ENCODE measurements at regions not wholly inside any gene's neighbourhood (a gene's known extent, or its start where the extent isn't known, plus 50 kb on each side); places are given as distances from the start of the nearest gene placed in this dataset.

DNA sequence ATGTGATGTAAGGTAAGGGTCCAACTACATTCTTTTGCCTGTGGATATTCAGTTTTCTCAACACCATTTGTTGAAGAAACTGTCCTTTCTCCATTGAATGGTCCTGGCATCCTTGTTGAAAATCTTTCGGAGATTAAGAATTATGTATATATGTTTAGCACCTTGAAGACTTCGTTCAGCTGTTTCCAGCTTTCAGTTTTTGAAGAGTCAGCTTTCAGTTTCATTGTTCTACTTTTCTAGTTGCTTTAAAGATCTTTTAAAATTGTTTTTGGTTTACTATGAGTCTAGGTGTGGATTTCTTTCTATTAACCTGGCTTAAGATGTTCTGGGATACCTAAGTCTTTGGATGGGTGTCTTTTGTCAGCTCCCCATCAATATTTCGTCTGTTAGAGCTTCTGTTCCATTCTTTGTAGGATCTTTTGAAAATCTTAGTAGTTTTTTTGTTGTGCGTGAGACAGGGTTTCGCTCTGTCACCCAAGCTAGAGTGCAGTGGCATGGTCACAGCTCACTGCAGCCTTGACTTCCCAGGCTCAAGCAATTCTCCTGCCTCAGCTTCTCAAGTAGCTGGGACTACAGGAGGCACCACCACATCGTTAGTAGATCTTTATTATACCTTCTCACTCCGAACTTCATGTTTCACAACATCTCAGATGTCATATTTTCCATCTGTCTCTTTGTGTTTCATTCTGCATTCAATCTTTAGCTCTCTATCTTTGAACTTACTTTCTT, 353.5 kb upstream of the B3GALT2 start:
- TF ChIP-seq, protein P1, sequence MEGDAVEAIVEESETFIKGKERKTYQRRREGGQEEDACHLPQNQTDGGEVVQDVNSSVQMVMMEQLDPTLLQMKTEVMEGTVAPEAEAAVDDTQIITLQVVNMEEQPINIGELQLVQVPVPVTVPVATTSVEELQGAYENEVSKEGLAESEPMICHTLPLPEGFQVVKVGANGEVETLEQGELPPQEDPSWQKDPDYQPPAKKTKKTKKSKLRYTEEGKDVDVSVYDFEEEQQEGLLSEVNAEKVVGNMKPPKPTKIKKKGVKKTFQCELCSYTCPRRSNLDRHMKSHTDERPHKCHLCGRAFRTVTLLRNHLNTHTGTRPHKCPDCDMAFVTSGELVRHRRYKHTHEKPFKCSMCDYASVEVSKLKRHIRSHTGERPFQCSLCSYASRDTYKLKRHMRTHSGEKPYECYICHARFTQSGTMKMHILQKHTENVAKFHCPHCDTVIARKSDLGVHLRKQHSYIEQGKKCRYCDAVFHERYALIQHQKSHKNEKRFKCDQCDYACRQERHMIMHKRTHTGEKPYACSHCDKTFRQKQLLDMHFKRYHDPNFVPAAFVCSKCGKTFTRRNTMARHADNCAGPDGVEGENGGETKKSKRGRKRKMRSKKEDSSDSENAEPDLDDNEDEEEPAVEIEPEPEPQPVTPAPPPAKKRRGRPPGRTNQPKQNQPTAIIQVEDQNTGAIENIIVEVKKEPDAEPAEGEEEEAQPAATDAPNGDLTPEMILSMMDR (conservative IDR thresholded peaks at IDR 0.05; ENCODE audit: low read length) = no peak
- no peak for TF ChIP-seq EZH2phosphoT487 (IDR thresholded peaks at IDR 0.05; ENCODE audit: borderline replicate concordance)

Measured in Loucy (cell line).